GM12891 (cell line): ENCODE measurements at regions not wholly inside any gene's neighbourhood (a gene's known extent, or its start where the extent isn't known, plus 50 kb on each side); places are given as distances from the start of the nearest gene placed in this dataset.

Experiments
- POLR2A ChIP-seq: IDR thresholded peaks from 2 replicates; pipeline ENCODE4 v1.6.1; 2011; ENCODE audit warnings: low read depth, low read length, control low read depth
- POLR2AphosphoS5 ChIP-seq: IDR thresholded peaks from 2 replicates; pipeline ENCODE4 v1.6.1; 2011; ENCODE audit warnings: low read depth, low read length, control low read depth
- TAF1 ChIP-seq: IDR thresholded peaks from 2 replicates; pipeline ENCODE4 v1.6.1; 2011; ENCODE audit warnings: low read depth, low read length, control low read depth

DNA sequence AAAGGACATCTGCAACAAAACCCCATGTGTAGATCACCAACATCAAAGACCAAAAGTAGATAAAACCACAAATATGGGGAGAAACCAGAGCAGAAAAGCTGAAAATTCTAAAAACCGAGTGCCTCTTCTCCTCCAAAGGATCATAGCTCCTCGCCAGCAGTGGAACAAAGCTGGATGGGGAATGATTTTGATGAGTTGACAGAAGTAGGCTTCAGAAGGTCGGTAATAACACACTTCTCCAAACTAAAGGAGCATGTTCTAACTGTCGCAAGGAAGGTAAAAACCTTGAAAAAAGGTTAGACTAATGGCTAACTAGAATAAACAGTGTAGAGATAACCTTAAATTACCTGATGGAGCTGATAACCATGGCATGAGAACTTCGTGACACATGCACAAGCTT, 109.9 kb upstream of the SYNCRIP start:
- no peak for TF ChIP-seq POLR2AphosphoS5
- TF ChIP-seq POLR2A = no peak
- no peak for TF ChIP-seq TAF1
